ENCODE measurements at regions not wholly inside any gene's neighbourhood (a gene's known extent, or its start where the extent isn't known, plus 50 kb on each side); places are given as distances from the start of the nearest gene placed in this dataset.

DNA sequence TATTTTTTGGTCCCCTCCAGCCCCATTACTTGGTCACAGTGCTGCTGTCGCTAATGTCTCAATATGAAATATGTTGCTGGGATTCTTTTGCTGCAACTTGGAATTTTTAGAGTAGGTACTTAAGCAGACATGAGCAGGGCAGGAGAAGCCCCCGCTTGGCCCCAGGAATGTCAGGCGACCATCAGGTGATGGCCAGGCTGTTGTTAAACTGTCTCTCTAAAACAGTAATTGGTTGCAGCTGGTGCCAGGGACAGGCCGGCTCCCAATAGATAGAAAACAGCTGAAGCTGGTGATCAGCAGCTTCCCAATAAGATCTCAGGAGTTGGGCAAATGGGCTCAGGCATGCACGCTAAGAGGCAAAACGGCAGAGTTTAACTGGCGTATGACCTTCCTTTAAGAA is 329.9 kb upstream of the TBL1XR1 start:
- no TSS peak for BruUV-seq (replicated peaks)
- CTCF ChIA-PET: interaction anchor here (0.6 kb wide), 1 partner anchor 161 kb away, joined by 9 read pairs; no protein-coding TSS in a partner anchor
- Mint-ChIP-seq H3K4me3 (ENCODE audit: low read depth, unreplicated experiment) (no peak overlapping the region), H3K36me3 (ENCODE audit: insufficient read depth, unreplicated experiment) (peaks cover 10% of the 10 kb centered on the region), H3K4me1 (ENCODE audit: low read depth, unreplicated experiment) (peaks cover 56% of the 10 kb centered on the region), H3K9me3 (ENCODE audit: low read depth, unreplicated experiment) (no peaks in the 10 kb centered on the region), H3K27ac (ENCODE audit: unreplicated experiment) (no peak overlapping the region), H3K27me3 (ENCODE audit: unreplicated experiment) (no peaks in the 10 kb centered on the region)
- TF ChIP-seq, protein P1, sequence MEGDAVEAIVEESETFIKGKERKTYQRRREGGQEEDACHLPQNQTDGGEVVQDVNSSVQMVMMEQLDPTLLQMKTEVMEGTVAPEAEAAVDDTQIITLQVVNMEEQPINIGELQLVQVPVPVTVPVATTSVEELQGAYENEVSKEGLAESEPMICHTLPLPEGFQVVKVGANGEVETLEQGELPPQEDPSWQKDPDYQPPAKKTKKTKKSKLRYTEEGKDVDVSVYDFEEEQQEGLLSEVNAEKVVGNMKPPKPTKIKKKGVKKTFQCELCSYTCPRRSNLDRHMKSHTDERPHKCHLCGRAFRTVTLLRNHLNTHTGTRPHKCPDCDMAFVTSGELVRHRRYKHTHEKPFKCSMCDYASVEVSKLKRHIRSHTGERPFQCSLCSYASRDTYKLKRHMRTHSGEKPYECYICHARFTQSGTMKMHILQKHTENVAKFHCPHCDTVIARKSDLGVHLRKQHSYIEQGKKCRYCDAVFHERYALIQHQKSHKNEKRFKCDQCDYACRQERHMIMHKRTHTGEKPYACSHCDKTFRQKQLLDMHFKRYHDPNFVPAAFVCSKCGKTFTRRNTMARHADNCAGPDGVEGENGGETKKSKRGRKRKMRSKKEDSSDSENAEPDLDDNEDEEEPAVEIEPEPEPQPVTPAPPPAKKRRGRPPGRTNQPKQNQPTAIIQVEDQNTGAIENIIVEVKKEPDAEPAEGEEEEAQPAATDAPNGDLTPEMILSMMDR (IDR thresholded peaks at IDR 0.05; ENCODE audit: unreplicated experiment): no peak
- DNase-seq: no peak
- intact Hi-C loops (cut with micrococcal nuclease; ENCODE audit: unreplicated experiment): no loop called here

DNA sequence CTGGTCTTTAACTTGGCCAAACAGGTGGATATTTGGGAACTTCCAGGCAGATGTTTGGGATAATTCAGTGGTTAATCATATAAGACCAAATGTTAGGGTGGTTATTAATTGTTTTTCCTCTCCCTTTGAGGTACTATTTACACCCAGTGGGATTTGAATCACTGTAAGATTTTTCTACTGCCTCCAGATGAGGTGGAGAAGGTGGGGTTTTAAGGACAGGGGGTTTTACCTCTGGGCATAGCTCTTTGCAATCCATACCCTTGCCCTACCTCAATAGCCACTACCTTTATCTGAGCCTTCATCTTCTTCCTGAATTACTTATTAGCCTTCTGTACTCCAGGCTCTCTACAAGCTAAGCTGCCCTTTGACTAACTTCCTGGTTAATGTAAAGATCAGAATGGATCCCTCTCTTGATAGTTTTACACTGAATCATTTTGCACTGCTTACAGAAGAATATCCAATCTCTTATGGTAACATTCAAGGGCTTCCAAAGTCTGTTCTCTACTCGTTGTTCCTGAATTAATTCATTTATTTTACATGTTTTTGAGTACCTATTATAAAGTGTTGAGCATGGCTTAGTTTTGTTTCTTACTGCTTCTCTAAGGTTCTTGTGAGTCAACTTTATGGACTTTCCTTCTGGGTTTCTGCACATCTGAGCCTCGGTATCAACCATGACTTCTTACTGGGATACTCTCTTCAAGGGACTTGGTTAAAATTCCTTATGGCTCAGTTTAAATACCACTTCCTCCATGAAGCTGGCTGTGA is 331.2 kb upstream of the TBL1XR1 start:
- BruUV-seq (replicated peaks): no TSS peak
- CTCF ChIA-PET: interaction anchor here (0.6 to 1.3 kb wide), 3 partner anchors 59 to 61 kb away, joined by 3 to 6 read pairs (median 6); no protein-coding TSS in a partner anchor

DNA sequence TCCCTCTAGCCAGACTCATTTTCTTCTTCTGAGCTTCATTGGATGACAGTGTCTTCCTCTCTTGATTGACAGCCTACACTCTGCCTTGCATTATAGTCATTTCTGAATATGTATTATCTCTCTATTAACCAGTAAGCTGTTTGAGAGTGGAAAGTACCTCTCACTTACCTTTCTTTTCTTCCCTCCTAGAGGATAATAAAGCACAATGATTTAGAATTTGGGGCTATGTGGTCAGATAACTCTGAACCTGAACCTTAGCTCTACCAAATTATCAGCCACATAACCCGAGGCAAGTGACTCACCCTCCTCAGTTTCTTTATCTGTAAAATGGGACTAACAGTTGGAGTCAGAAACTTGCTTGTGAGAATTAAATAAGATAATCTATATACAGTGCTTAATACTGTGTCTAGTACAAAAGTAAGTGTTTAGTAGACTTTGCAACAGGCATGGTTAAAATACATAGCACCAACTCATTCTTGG is 331.8 kb upstream of the TBL1XR1 start:
- intact Hi-C loops (cut with micrococcal nuclease; ENCODE audit: unreplicated experiment): no loop called here
- Mint-ChIP-seq H3K27me3 (ENCODE audit: unreplicated experiment) (no peaks in the 10 kb centered on the region), H3K27ac (ENCODE audit: unreplicated experiment) (peak overlapping the region; percentile 55), H3K36me3 (ENCODE audit: insufficient read depth, unreplicated experiment) (peaks cover 3% of the 10 kb centered on the region), H3K9me3 (ENCODE audit: low read depth, unreplicated experiment) (no peaks in the 10 kb centered on the region), H3K4me3 (ENCODE audit: low read depth, unreplicated experiment) (no peak overlapping the region), H3K4me1 (ENCODE audit: low read depth, unreplicated experiment) (peaks cover 44% of the 10 kb centered on the region)
- no peak for DNase-seq
- TF ChIP-seq, protein P1 (IDR thresholded peaks at IDR 0.05; ENCODE audit: unreplicated experiment): no peak
- BruUV-seq (replicated peaks): no TSS peak
- CTCF ChIA-PET: interaction anchor here (0.9 to 1.3 kb wide), 2 partner anchors 59 to 61 kb away, joined by 3 to 6 read pairs; no protein-coding TSS in a partner anchor

More for the DNA sequence above, 331.2 kb upstream of the TBL1XR1 start:
- H3K27me3 Mint-ChIP-seq (ENCODE audit: unreplicated experiment): no peaks in the 10 kb centered on the region
- TF ChIP-seq, protein P1 (IDR thresholded peaks at IDR 0.05; ENCODE audit: unreplicated experiment): no peak
- peaks cover 10% of the 10 kb centered on the region for H3K36me3 Mint-ChIP-seq (ENCODE audit: insufficient read depth, unreplicated experiment)
- H3K4me1 Mint-ChIP-seq (ENCODE audit: low read depth, unreplicated experiment): peaks cover 50% of the 10 kb centered on the region
- no peak for DNase-seq
- peak overlapping the region; percentile 55 for H3K27ac Mint-ChIP-seq (ENCODE audit: unreplicated experiment)
- no peak overlapping the region for H3K4me3 Mint-ChIP-seq (ENCODE audit: low read depth, unreplicated experiment)
- H3K9me3 Mint-ChIP-seq (ENCODE audit: low read depth, unreplicated experiment): no peaks in the 10 kb centered on the region
- intact Hi-C loops (cut with micrococcal nuclease; ENCODE audit: unreplicated experiment): no loop called here

DNA sequence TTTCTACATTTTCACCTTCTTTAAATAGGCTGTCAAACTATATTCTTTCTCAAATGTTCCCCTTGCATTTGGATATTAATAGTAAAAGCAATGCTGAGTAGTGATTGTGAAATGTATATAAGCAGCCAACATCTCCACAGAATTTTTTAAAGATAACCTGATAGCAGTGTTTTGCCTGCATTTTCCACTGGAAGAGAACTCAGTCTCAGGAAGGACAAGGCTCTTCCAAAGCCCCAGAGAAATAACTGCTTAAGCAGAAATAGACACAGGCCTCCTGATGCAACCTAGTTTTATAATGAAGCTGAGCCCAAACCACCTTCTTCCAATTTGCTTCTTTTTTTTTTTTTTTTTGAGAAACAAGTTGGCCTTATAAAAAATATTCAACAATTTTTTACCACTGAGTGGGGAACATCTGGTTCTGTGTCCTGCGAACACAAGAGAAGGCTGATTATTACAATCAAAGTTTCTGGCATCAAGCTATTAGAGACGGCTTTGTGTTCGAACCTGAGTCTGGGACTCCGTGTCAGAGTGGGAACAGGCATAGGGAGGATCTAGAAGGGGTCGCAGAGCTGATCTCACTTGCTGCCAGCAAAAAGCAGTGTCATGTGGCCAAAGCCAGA is 332.5 kb upstream of the TBL1XR1 start:
- Mint-ChIP-seq H3K4me3 (ENCODE audit: low read depth, unreplicated experiment) (no peak overlapping the region), H3K9me3 (ENCODE audit: low read depth, unreplicated experiment) (no peaks in the 10 kb centered on the region), H3K27ac (ENCODE audit: unreplicated experiment) (no peak overlapping the region), H3K4me1 (ENCODE audit: low read depth, unreplicated experiment) (peaks cover 37% of the 10 kb centered on the region), H3K27me3 (ENCODE audit: unreplicated experiment) (no peaks in the 10 kb centered on the region), H3K36me3 (ENCODE audit: insufficient read depth, unreplicated experiment) (no peaks in the 10 kb centered on the region)
- CTCF ChIA-PET: interaction anchor here (0.7 to 0.9 kb wide), 2 partner anchors 58 to 86 kb away, joined by 3 to 6 read pairs; no protein-coding TSS in a partner anchor
- BruUV-seq (replicated peaks): no TSS peak
- intact Hi-C loops (cut with micrococcal nuclease; ENCODE audit: unreplicated experiment): no loop called here
- TF ChIP-seq, protein P1 (IDR thresholded peaks at IDR 0.05; ENCODE audit: unreplicated experiment): no peak
- DNase-seq: no peak

Measured in Calu3 (cell line).